GM12878 (cell line): ENCODE measurements at regions not wholly inside any gene's neighbourhood (a gene's known extent, or its start where the extent isn't known, plus 50 kb on each side); places are given as distances from the start of the nearest gene placed in this dataset.

Source experiments
- ATAC-seq: fragments of 200-7000 bp; cut with Tn5 transposase; 3 replicates; pipeline ENCODE4 v1.9.1; 2020; ENCODE audit warnings: mild to moderate bottlenecking, moderate library complexity
- BruUV-seq: library from RNA; stranded (reverse); fragments of 400-500 nt; replicated peaks from 2 replicates; lab custom pipeline; 2021; lab: Mats Ljungman, UMichigan
- CTCF ChIA-PET: fragments of 300-600 bp; sonication (Branson Sonifier 250); formaldehyde crosslinking; extraction: SDS; loops from one replicate; lab custom pipeline; 2021; ENCODE audit warnings: inconsistent platforms; lab: Yijun Ruan, JAX
- POLR2A ChIA-PET: fragments of 350-600 bp; formaldehyde crosslinking; extraction: SDS; loops from one replicate; lab custom pipeline; 2021; ENCODE audit warnings: inconsistent platforms; lab: Charles Lee
- RAD21 ChIA-PET: fragments of 300-600 bp; sonication (Branson Sonifier 250); formaldehyde crosslinking; loops from one replicate; lab custom pipeline; 2023; ENCODE audit warnings: antibody characterized with exemption; ENCODE audit not compliant: unreplicated experiment; lab: Charles Lee
- SMC1A ChIA-PET: fragments of 300-600 bp; sonication (Branson Sonifier 250); formaldehyde crosslinking; loops from one replicate; lab custom pipeline; 2023; ENCODE audit not compliant: unreplicated experiment, uncharacterized antibody; lab: Charles Lee
- DNase-seq: peaks from one replicate; pipeline ENCODE4 v3.0.0-alpha.2; 2011; ENCODE audit warnings: low read depth, low spot score
- FAIRE-seq: peaks from 3 replicates; lab custom pipeline; 2011; peaks lifted over from hg19 to GRCh38; lab: Jason Lieb, UNC
- H2AFZ ChIP-seq: 2 replicates; pipeline ENCODE4 v1.6.0; 2011; ENCODE audit warnings: low read depth, low read length, control low read depth; ENCODE audit not compliant: control insufficient read depth
- H3K27ac ChIP-seq: 2 replicates; pipeline ENCODE4 v1.5.1; 2011; ENCODE audit warnings: control low read depth; ENCODE audit not compliant: control insufficient read depth, insufficient read depth
- H3K27me3 ChIP-seq, 2 experiments: replicated peaks in 1 of 2; 2 replicates each; pipeline versions ENCODE4 v1.6.0 to v1.6.1; 2011; ENCODE audit warnings: low read length in 1 of 2; ENCODE audit not compliant: control insufficient read depth in 2 of 2, insufficient read depth in 2 of 2
- H3K36me3 ChIP-seq, 2 experiments: 2 replicates each; pipeline ENCODE4 v1.5.1; 2011; ENCODE audit warnings: low read length in 1 of 2; ENCODE audit not compliant: control insufficient read depth in 2 of 2, insufficient read depth in 2 of 2
- H3K4me1 ChIP-seq: 2 replicates; pipeline ENCODE4 v1.6.1; 2011; ENCODE audit warnings: mild to moderate bottlenecking, low read length, moderate library complexity, mixed read lengths; ENCODE audit not compliant: control insufficient read depth, insufficient read depth
- H3K4me2 ChIP-seq: 2 replicates; pipeline ENCODE4 v1.6.0; 2011; ENCODE audit warnings: control low read depth; ENCODE audit not compliant: control insufficient read depth, insufficient read depth
- H3K4me3 ChIP-seq: fragments of 200-600 bp; sonication (generic); 2 replicates; pipeline ENCODE4 v1.5.1; 2016
- H3K79me2 ChIP-seq: 2 replicates; pipeline ENCODE4 v1.6.0; 2011; ENCODE audit warnings: low read length; ENCODE audit not compliant: control insufficient read depth, insufficient read depth
- H3K9ac ChIP-seq: 2 replicates; pipeline ENCODE4 v1.8.0; 2011; ENCODE audit warnings: low read length, control low read depth, mixed read lengths; ENCODE audit not compliant: control insufficient read depth, insufficient read depth
- H3K9me3 ChIP-seq: replicated peaks from 3 replicates; pipeline ENCODE4 v1.5.1; 2011; ENCODE audit warnings: mild to moderate bottlenecking, low read length; ENCODE audit not compliant: control insufficient read depth, insufficient read depth
- H4K20me1 ChIP-seq: 2 replicates; pipeline ENCODE4 v1.6.0; 2011; ENCODE audit not compliant: control insufficient read depth, insufficient read depth
- BCL11A ChIP-seq: IDR thresholded peaks from 2 replicates; pipeline ENCODE4 v1.6.1; 2011; ENCODE audit warnings: low read depth, low read length
- CREM ChIP-seq: IDR thresholded peaks from 2 replicates; pipeline ENCODE4 v1.6.1; 2014; ENCODE audit warnings: antibody characterized with exemption, low read depth
- EED ChIP-seq: sonication (generic); IDR thresholded peaks from 2 replicates; pipeline ENCODE4 v1.6.1; 2016; ENCODE audit warnings: antibody characterized with exemption, low read depth
- FOXK2 ChIP-seq: fragments of 450-650 bp; IDR thresholded peaks from 2 replicates; pipeline ENCODE4 v1.6.1; 2017; ENCODE audit warnings: mild to moderate bottlenecking, moderate library complexity
- MEF2A ChIP-seq: IDR thresholded peaks from 2 replicates; pipeline ENCODE4 v1.6.1; 2011; ENCODE audit warnings: low read depth, mild to moderate bottlenecking, low read length, moderate library complexity; ENCODE audit not compliant: insufficient read depth
- MYB ChIP-seq: fragments of 150-350 bp; IDR thresholded peaks from 2 replicates; pipeline ENCODE4 v1.6.1; 2014; ENCODE audit warnings: mild to moderate bottlenecking, low read depth, low read length, borderline replicate concordance
- PML ChIP-seq: IDR thresholded peaks from 2 replicates; pipeline ENCODE4 v1.6.1; 2012; ENCODE audit warnings: low read length, inconsistent platforms
- SREBF1 ChIP-seq: IDR thresholded peaks from 2 replicates; pipeline ENCODE4 v1.6.1; 2012; ENCODE audit warnings: mild to moderate bottlenecking, low read length
- SREBF2 ChIP-seq: IDR thresholded peaks from 2 replicates; pipeline ENCODE4 v1.6.1; 2012; ENCODE audit warnings: mild to moderate bottlenecking, low read length
- TBL1XR1 ChIP-seq: IDR thresholded peaks from 2 replicates; pipeline ENCODE4 v1.6.1; 2012; ENCODE audit warnings: low read depth, low read length, improper control_type of control experiment
- WGBS: methylation state at CpG from one replicate; pipeline ENCODE4 v1.1.6; 2016; ENCODE audit warnings: low lambda C conversion rate; ENCODE audit not compliant: insufficient replicate concordance, insufficient coverage; ENCODE audit errors: missing lambda C conversion rate; 5-methylcytosine and 5-hydroxymethylcytosine counted together
- in situ Hi-C: fragments of 300-500 bp; cut with MboI; formaldehyde crosslinking; loops from 9 replicates; pipeline ENCODE4 v1.14.3; 2018; ENCODE audit warnings: mixed read lengths
- intact Hi-C: fragments of 100-400 bp; cut with micrococcal nuclease; formaldehyde crosslinking; loops from one replicate; pipeline ENCODE4 v1.14.2; 2022; ENCODE audit not compliant: unreplicated experiment
- TF ChIP-seq, protein P1 (sequence below): fragments of 450-650 bp; formaldehyde crosslinking; IDR thresholded peaks from 2 replicates; pipeline ENCODE4 v1.5.0; 2022; ENCODE audit warnings: mild to moderate bottlenecking, missing genetic modification characterization
- TF ChIP-seq, protein P2 (sequence below): fragments of 450-650 bp; IDR thresholded peaks from 2 replicates; pipeline ENCODE4 v1.6.1; 2017; ENCODE audit warnings: low read depth, mild to moderate bottlenecking, moderate library complexity
- TF ChIP-seq, protein P3 (sequence below): fragments of 450-650 bp; IDR thresholded peaks from 2 replicates; pipeline ENCODE4 v1.6.1; 2017; ENCODE audit warnings: borderline replicate concordance
- TF ChIP-seq, protein P4 (sequence below): IDR thresholded peaks from 2 replicates; pipeline ENCODE4 v1.6.1; 2011; ENCODE audit warnings: low read depth, low read length, improper control_type of control experiment, borderline replicate concordance
- TF ChIP-seq, protein P5 (sequence below): fragments of 450-650 bp; IDR thresholded peaks from 2 replicates; pipeline ENCODE4 v1.6.1; 2017; ENCODE audit warnings: mild to moderate bottlenecking, low read depth, inconsistent platforms; ENCODE audit not compliant: poor library complexity, severe bottlenecking

DNA sequence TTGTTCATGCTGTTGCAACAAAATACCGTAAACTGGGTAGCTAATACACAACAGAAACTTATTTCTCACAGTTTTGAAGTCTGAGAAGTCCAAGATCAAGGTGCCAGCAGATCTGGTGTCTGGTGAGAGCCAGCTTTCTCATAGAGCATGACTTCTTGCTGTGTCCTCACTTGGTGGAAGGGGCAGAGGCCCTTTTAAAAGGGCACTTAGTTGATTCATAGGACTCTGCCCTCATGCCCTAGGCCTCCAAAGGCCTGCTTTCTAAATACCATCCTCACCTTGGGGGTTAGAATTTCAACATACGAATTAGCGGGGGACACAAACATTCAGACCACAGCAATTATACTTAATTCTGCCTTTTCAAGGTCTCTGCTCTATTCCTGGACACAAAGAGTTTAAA lies 52.3 kb upstream of the FDX1 start:
- 98% methylated on average over 3 of the region's 3 CpGs for WGBS
- Histone ChIP-seq H4K20me1 (no peaks in the 10 kb centered on the region), H2AFZ (no peak overlapping the region), H3K9me3 (no peaks in the 10 kb centered on the region), H3K9ac (no peak overlapping the region), H3K27ac (no peak overlapping the region), H3K79me2 (no peaks in the 10 kb centered on the region), H3K4me2 (no peak overlapping the region; the same call in 1 of the 2 replicates), H3K36me3 (no peaks in the 10 kb centered on the region), H3K4me1 (peaks cover 27% of the 10 kb centered on the region), H3K27me3 (no peaks in the 10 kb centered on the region), H3K4me3 (no peak overlapping the region)
- in situ Hi-C loops: loop anchor here (5.0 kb wide), 1 partner anchor 175 kb away; no protein-coding TSS in a partner anchor
- FAIRE-seq: no peak
- no peak for DNase-seq
- intact Hi-C loops: loop anchor here (2.0 to 5.0 kb wide), 3 partner anchors 51 to 525 kb away; partner anchors contain the start of gene FDX1
- ChIA-PET CTCF (interaction anchor here (0.6 to 2.7 kb wide), 33 partner anchors 10 to 525 kb away, joined by 3 to 59 read pairs (median 5); partner anchors contain the start of genes FDX1 and RDX), SMC1A (interaction anchor here (0.6 to 2.1 kb wide), 24 partner anchors 8 to 853 kb away, joined by 3 to 33 read pairs (median 3); partner anchors contain the start of gene FDX1), RAD21 (interaction anchor here (0.6 to 2.0 kb wide), 15 partner anchors 22 to 851 kb away, joined by 3 to 38 read pairs (median 4); partner anchors contain the start of gene FDX1), POLR2A (no interaction called here)
- BruUV-seq: no TSS peak
- ATAC-seq: no peak
- TF ChIP-seq PML (no peak), MYB (no peak), BCL11A (no peak), SREBF2 (no peak), TBL1XR1 (no peak), CREM (no peak), FOXK2 (no peak), MEF2A (no peak), SREBF1 (no peak), EED (no peak)
- TF ChIP-seq, protein P1, sequence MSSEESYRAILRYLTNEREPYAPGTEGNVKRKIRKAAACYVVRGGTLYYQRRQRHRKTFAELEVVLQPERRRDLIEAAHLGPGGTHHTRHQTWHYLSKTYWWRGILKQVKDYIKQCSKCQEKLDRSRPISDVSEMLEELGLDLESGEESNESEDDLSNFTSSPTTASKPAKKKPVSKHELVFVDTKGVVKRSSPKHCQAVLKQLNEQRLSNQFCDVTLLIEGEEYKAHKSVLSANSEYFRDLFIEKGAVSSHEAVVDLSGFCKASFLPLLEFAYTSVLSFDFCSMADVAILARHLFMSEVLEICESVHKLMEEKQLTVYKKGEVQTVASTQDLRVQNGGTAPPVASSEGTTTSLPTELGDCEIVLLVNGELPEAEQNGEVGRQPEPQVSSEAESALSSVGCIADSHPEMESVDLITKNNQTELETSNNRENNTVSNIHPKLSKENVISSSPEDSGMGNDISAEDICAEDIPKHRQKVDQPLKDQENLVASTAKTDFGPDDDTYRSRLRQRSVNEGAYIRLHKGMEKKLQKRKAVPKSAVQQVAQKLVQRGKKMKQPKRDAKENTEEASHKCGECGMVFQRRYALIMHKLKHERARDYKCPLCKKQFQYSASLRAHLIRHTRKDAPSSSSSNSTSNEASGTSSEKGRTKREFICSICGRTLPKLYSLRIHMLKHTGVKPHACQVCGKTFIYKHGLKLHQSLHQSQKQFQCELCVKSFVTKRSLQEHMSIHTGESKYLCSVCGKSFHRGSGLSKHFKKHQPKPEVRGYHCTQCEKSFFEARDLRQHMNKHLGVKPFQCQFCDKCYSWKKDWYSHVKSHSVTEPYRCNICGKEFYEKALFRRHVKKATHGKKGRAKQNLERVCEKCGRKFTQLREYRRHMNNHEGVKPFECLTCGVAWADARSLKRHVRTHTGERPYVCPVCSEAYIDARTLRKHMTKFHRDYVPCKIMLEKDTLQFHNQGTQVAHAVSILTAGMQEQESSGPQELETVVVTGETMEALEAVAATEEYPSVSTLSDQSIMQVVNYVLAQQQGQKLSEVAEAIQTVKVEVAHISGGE (CRISPR knock-in tag): no peak
- TF ChIP-seq, protein P2, sequence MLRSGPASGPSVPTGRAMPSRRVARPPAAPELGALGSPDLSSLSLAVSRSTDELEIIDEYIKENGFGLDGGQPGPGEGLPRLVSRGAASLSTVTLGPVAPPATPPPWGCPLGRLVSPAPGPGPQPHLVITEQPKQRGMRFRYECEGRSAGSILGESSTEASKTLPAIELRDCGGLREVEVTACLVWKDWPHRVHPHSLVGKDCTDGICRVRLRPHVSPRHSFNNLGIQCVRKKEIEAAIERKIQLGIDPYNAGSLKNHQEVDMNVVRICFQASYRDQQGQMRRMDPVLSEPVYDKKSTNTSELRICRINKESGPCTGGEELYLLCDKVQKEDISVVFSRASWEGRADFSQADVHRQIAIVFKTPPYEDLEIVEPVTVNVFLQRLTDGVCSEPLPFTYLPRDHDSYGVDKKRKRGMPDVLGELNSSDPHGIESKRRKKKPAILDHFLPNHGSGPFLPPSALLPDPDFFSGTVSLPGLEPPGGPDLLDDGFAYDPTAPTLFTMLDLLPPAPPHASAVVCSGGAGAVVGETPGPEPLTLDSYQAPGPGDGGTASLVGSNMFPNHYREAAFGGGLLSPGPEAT: no peak
- TF ChIP-seq, protein P3, sequence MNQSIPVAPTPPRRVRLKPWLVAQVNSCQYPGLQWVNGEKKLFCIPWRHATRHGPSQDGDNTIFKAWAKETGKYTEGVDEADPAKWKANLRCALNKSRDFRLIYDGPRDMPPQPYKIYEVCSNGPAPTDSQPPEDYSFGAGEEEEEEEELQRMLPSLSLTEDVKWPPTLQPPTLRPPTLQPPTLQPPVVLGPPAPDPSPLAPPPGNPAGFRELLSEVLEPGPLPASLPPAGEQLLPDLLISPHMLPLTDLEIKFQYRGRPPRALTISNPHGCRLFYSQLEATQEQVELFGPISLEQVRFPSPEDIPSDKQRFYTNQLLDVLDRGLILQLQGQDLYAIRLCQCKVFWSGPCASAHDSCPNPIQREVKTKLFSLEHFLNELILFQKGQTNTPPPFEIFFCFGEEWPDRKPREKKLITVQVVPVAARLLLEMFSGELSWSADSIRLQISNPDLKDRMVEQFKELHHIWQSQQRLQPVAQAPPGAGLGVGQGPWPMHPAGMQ: no peak
- TF ChIP-seq, protein P4, sequence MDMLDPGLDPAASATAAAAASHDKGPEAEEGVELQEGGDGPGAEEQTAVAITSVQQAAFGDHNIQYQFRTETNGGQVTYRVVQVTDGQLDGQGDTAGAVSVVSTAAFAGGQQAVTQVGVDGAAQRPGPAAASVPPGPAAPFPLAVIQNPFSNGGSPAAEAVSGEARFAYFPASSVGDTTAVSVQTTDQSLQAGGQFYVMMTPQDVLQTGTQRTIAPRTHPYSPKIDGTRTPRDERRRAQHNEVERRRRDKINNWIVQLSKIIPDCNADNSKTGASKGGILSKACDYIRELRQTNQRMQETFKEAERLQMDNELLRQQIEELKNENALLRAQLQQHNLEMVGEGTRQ: no peak
- TF ChIP-seq, protein P5, sequence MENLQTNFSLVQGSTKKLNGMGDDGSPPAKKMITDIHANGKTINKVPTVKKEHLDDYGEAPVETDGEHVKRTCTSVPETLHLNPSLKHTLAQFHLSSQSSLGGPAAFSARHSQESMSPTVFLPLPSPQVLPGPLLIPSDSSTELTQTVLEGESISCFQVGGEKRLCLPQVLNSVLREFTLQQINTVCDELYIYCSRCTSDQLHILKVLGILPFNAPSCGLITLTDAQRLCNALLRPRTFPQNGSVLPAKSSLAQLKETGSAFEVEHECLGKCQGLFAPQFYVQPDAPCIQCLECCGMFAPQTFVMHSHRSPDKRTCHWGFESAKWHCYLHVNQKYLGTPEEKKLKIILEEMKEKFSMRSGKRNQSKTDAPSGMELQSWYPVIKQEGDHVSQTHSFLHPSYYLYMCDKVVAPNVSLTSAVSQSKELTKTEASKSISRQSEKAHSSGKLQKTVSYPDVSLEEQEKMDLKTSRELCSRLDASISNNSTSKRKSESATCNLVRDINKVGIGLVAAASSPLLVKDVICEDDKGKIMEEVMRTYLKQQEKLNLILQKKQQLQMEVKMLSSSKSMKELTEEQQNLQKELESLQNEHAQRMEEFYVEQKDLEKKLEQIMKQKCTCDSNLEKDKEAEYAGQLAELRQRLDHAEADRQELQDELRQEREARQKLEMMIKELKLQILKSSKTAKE: no peak
